Bronchial epithelial cell (primary cell): ENCODE measurements at regions not wholly inside any gene's neighbourhood (a gene's known extent, or its start where the extent isn't known, plus 50 kb on each side); places are given as distances from the start of the nearest gene placed in this dataset.

Experiments
- DNase-seq: peaks from one replicate; pipeline ENCODE4 v3.0.0-alpha.2; 2010; ENCODE audit warnings: low read depth
- FAIRE-seq: peaks from 2 replicates; lab custom pipeline; 2011; peaks lifted over from hg19 to GRCh38; lab: Jason Lieb, UNC
- H3K27me3 ChIP-seq: 2 replicates; pipeline ENCODE4 v1.5.1; 2011; ENCODE audit warnings: low read length; ENCODE audit not compliant: control insufficient read depth, insufficient read depth
- H3K36me3 ChIP-seq: 2 replicates; pipeline ENCODE4 v1.5.1; 2011; ENCODE audit warnings: low read length; ENCODE audit not compliant: control insufficient read depth, insufficient read depth
- H3K4me3 ChIP-seq: 2 replicates; pipeline ENCODE4 v1.5.1; 2011; ENCODE audit warnings: mild to moderate bottlenecking, low read depth, low read length, control low read depth
- TF ChIP-seq, protein P1 (sequence below): IDR thresholded peaks from 2 replicates; pipeline ENCODE4 v1.5.1; 2011; ENCODE audit warnings: mild to moderate bottlenecking, moderate library complexity, low read length, control low read depth, inconsistent platforms; ENCODE audit not compliant: insufficient read depth, severe bottlenecking

GRCh38 chr18:34461266-34461665 lies 236.6 kb upstream of the NOL4 start:
- H3K4me3 ChIP-seq: no peak overlapping the region
- no peak for DNase-seq
- no peak for FAIRE-seq
- no peaks in the 10 kb centered on the region for H3K27me3 ChIP-seq
- TF ChIP-seq, protein P1, sequence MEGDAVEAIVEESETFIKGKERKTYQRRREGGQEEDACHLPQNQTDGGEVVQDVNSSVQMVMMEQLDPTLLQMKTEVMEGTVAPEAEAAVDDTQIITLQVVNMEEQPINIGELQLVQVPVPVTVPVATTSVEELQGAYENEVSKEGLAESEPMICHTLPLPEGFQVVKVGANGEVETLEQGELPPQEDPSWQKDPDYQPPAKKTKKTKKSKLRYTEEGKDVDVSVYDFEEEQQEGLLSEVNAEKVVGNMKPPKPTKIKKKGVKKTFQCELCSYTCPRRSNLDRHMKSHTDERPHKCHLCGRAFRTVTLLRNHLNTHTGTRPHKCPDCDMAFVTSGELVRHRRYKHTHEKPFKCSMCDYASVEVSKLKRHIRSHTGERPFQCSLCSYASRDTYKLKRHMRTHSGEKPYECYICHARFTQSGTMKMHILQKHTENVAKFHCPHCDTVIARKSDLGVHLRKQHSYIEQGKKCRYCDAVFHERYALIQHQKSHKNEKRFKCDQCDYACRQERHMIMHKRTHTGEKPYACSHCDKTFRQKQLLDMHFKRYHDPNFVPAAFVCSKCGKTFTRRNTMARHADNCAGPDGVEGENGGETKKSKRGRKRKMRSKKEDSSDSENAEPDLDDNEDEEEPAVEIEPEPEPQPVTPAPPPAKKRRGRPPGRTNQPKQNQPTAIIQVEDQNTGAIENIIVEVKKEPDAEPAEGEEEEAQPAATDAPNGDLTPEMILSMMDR: no peak
- no peaks in the 10 kb centered on the region for H3K36me3 ChIP-seq

GRCh38 chr18:34467058-34467457 lies 242.3 kb upstream of the NOL4 start:
- DNase-seq (peak; percentile 57), FAIRE-seq (no peak)
- H3K27me3 ChIP-seq: no peaks in the 10 kb centered on the region
- TF ChIP-seq, protein P1: no peak
- H3K4me3 ChIP-seq: no peak overlapping the region
- no peaks in the 10 kb centered on the region for H3K36me3 ChIP-seq

- Histone ChIP-seq H3K27me3 (no peaks in the 10 kb centered on the region), H3K36me3 (no peaks in the 10 kb centered on the region), H3K4me3 (no peak overlapping the region)
- TF ChIP-seq, protein P1: no peak
- FAIRE-seq (no peak), DNase-seq (no peak)
These were observed 229.9 kb upstream of the DTNA start for GRCh38 chr18:34480162-34480700.

DNA sequence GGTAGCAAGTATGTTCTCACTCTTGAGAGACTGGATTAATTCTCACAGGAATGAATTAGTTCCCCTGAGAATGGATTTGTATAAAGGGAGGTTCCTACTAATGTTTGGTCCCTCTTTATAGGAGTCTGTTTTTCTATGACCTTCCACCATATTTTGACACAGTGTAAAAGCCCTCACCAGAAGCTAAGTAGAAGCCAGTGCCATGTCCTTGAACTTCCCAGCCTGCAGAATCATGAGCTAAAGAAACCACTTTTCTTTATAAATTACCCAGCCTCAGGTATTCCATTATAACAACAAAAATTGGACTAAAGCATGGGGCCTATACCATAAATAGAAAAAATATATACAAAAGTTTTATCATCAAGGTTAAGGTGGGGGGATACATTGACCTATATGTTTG lies 227.9 kb upstream of the DTNA start:
- TF ChIP-seq, protein P1: no peak
- FAIRE-seq (no peak), DNase-seq (no peak)
- no peaks in the 10 kb centered on the region for H3K36me3 ChIP-seq
- no peak overlapping the region for H3K4me3 ChIP-seq
- H3K27me3 ChIP-seq: no peaks in the 10 kb centered on the region

- no peaks in the 10 kb centered on the region for H3K27me3 ChIP-seq
- H3K36me3 ChIP-seq: no peaks in the 10 kb centered on the region
- TF ChIP-seq, protein P1: no peak
- DNase-seq: no peak
- no peak overlapping the region for H3K4me3 ChIP-seq
- no peak for FAIRE-seq
These were observed 226.9 kb upstream of the DTNA start for GRCh38 chr18:34483198-34483597.

- Histone ChIP-seq H3K4me3 (no peak overlapping the region), H3K36me3 (no peaks in the 10 kb centered on the region), H3K27me3 (no peaks in the 10 kb centered on the region)
- DNase-seq (no peak), FAIRE-seq (no peak)
- TF ChIP-seq, protein P1: no peak
These were observed 218.4 kb upstream of the DTNA start for GRCh38 chr18:34491719-34492118.
